Tibial nerve (tissue), 4 donors: ENCODE measurements at regions not wholly inside any gene's neighbourhood (a gene's known extent, or its start where the extent isn't known, plus 50 kb on each side); places are given as distances from the start of the nearest gene placed in this dataset.

Experiments used
- DNase-seq, 2 donors: peaks; one replicate each; pipeline ENCODE4 v3.0.0-alpha.2; 2019; ENCODE audit warnings: low spot score in 2 of 2
- H3K27ac ChIP-seq, 4 donors: fragments of 200-600 bp; sonication (generic) in 3 of 4; one replicate each; pipeline ENCODE4 v1.5.1; 2017 to 2019; ENCODE audit warnings: mild to moderate bottlenecking in 1 of 4
- H3K27me3 ChIP-seq, 2 donors: fragments of 200-600 bp; sonication (generic) in 1 of 2; one replicate each; pipeline versions ENCODE4 v1.5.1 to v1.6.0; 2017 to 2019
- H3K36me3 ChIP-seq, 3 donors: fragments of 200-600 bp; sonication (generic); one replicate each; pipeline ENCODE4 v1.5.1; 2018 to 2019
- H3K4me1 ChIP-seq, 4 donors: fragments of 200-600 bp; sonication (generic) in 3 of 4; one replicate each; pipeline ENCODE4 v1.5.1; 2017 to 2019
- H3K4me3 ChIP-seq, 4 donors: fragments of 200-600 bp; sonication (generic) in 3 of 4; one replicate each; pipeline ENCODE4 v1.5.1; 2017 to 2019; ENCODE audit warnings: mild to moderate bottlenecking in 1 of 4, moderate library complexity in 1 of 4
- H3K9me3 ChIP-seq, 4 donors: fragments of 200-600 bp; sonication (generic) in 3 of 4; one replicate each; pipeline ENCODE4 v1.5.1; 2017 to 2019
- EP300 ChIP-seq, 2 donors: sonication (generic); formaldehyde crosslinking; IDR thresholded peaks; one replicate each; pipeline ENCODE4 v1.6.1; 2017; ENCODE audit warnings: antibody characterized with exemption in 2 of 2, mild to moderate bottlenecking in 1 of 2
- POLR2A ChIP-seq, 2 donors: fragments of 450-650 bp; IDR thresholded peaks; one replicate each; pipeline ENCODE4 v1.6.1; 2017; ENCODE audit warnings: antibody characterized with exemption in 2 of 2, mild to moderate bottlenecking in 2 of 2, moderate library complexity in 2 of 2
- WGBS, 2 donors: methylation state at CpG; one replicate each; pipeline ENCODE4 v1.1.5; 2018; 5-methylcytosine and 5-hydroxymethylcytosine counted together
- TF ChIP-seq, protein P1 (sequence below), 5 experiments: fragments of 200-600 bp in 3 of 5; fragments of 450-650 bp in 2 of 5; sonication (generic) in 3 of 5; IDR thresholded peaks; one replicate each; pipeline ENCODE4 v1.5.1; 2016 to 2019; ENCODE audit warnings: antibody characterized with exemption in 5 of 5, mild to moderate bottlenecking in 3 of 5, moderate library complexity in 2 of 5

DNA sequence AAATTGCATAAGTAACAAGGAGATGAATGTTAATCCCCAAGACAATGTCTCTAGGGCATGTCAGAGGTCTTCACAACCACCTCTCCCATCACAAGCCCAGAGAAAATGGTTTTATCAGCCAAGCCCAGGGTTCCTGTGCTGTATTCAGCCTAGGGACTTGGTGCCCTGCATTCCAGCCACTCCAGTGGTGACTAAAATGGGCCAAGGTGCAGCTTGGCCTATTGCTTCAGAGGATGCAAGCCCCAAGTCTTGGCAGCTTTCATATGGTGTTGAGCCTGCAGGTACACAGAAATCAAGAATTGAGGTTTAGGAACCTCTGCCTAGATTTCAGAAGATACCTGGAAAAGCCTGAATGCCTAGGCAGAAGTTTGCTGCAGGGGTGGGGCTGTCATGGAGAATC is 1118.6 kb downstream of the PLA2G4A start:
- DNase-seq = no peak
- no peak overlapping the region for H3K4me3 ChIP-seq
- TF ChIP-seq POLR2A (IDR thresholded peaks at IDR 0.05) (no peak), EP300 (IDR thresholded peaks at IDR 0.05) (no peak)
- TF ChIP-seq, protein P1, sequence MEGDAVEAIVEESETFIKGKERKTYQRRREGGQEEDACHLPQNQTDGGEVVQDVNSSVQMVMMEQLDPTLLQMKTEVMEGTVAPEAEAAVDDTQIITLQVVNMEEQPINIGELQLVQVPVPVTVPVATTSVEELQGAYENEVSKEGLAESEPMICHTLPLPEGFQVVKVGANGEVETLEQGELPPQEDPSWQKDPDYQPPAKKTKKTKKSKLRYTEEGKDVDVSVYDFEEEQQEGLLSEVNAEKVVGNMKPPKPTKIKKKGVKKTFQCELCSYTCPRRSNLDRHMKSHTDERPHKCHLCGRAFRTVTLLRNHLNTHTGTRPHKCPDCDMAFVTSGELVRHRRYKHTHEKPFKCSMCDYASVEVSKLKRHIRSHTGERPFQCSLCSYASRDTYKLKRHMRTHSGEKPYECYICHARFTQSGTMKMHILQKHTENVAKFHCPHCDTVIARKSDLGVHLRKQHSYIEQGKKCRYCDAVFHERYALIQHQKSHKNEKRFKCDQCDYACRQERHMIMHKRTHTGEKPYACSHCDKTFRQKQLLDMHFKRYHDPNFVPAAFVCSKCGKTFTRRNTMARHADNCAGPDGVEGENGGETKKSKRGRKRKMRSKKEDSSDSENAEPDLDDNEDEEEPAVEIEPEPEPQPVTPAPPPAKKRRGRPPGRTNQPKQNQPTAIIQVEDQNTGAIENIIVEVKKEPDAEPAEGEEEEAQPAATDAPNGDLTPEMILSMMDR (IDR thresholded peaks at IDR 0.05) = no peak
- no peaks in the 10 kb centered on the region for H3K4me1 ChIP-seq
- H3K9me3 ChIP-seq = peaks cover 0 to 32% (median 2%) of the 10 kb centered on the region in 4 donors
- H3K27ac ChIP-seq = no peak overlapping the region
- H3K27me3 ChIP-seq = no peaks in the 10 kb centered on the region
- H3K36me3 ChIP-seq = no peaks in the 10 kb centered on the region

DNA sequence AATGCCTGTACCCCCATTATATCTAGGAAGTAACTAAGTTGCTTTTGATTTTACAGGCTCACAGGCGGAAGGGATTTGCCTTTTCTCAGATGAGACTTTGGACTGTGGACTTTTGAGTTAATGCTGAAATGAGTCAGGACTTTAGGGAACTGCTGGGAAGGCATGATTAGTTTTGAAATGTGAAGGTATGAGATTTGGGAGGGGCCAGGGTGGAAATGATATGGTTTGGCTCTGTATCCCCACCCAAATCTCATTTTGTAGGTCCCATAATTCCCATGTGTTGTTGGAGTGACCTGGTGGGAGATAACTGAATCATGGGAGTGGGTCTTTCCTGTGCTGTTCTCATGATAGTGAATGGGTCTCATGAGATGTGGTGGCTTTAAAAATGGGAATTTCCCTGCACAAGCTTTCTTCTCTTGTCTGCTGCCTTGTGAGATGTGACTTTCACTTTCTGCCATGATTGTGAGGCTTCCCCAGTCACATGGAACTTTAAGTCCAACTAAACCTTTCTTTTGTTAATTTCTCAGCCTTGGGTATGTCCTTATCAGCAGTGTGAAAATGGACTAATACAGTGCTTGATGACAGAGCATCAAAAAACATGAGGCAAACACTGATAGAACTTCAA is 1119.5 kb downstream of the PLA2G4A start:
- no peak for DNase-seq
- 83 to 89% methylated on average over 1 of the region's 1 CpG for WGBS, 2 donors

DNA sequence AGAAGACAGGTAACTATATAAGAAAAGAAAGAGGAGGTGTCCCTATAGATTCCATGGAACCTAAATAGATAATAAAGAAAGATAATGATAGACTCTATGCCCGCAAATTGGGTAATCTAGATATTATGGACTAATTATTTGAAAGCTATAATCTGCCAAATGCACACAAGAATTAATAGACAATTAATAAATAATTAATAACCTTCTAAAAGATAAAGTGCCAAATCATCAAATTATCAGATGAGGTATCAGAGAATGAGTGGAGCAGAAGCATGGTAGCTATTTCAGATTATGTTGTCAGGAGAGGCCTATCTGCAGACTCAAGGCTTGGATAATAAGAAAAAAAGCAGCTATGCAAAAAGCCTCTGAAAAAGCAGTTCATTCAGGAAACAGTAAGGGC is 1120.8 kb downstream of the PLA2G4A start:
- TF ChIP-seq, protein P1 (IDR thresholded peaks at IDR 0.05) = no peak
- TF ChIP-seq POLR2A (IDR thresholded peaks at IDR 0.05) = no peak
- no peak for TF ChIP-seq EP300 (IDR thresholded peaks at IDR 0.05)

More for the DNA sequence above, 1119.5 kb downstream of the PLA2G4A start:
- H3K9me3 ChIP-seq = peaks cover 0 to 37% (median 2%) of the 10 kb centered on the region in 4 donors
- H3K4me3 ChIP-seq = no peak overlapping the region
- H3K36me3 ChIP-seq = no peaks in the 10 kb centered on the region
- H3K4me1 ChIP-seq = no peaks in the 10 kb centered on the region
- H3K27ac ChIP-seq = no peak overlapping the region
- H3K27me3 ChIP-seq = no peaks in the 10 kb centered on the region
- no peak for TF ChIP-seq POLR2A (IDR thresholded peaks at IDR 0.05)
- TF ChIP-seq EP300 (IDR thresholded peaks at IDR 0.05) = no peak
- TF ChIP-seq, protein P1 (IDR thresholded peaks at IDR 0.05) = no peak

DNA sequence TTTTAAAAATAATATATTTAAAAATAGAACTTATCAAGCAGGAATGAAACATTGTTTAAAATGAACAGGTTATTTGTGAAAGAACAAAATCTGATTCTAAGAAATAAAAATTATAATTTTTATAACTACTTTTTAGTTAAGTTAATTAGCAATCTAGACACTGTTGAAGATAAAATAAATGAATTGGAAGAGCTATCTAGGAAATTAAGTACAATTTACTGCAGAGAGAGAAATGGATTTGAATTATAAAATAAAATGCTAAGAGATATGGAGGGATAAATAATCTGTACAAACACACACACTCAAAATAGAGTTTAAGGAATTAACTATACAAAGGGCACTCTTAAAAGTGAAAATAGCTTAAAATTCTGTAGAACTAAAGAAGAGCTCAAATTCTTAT is 1123.1 kb downstream of the PLA2G4A start:
- Histone ChIP-seq H3K27ac (no peak overlapping the region), H3K27me3 (no peaks in the 10 kb centered on the region), H3K36me3 (no peaks in the 10 kb centered on the region), H3K4me3 (no peak overlapping the region), H3K4me1 (no peaks in the 10 kb centered on the region), H3K9me3 (peaks cover 0 to 36% (median 0%) of the 10 kb centered on the region in 4 donors)
- DNase-seq = no peak
- TF ChIP-seq, protein P1 (IDR thresholded peaks at IDR 0.05) = no peak
- TF ChIP-seq EP300 (IDR thresholded peaks at IDR 0.05) (no peak), POLR2A (IDR thresholded peaks at IDR 0.05) (no peak)

More for the DNA sequence above, 1120.8 kb downstream of the PLA2G4A start:
- Histone ChIP-seq H3K4me3 (no peak overlapping the region), H3K36me3 (no peaks in the 10 kb centered on the region), H3K9me3 (peaks cover 0 to 43% (median 2%) of the 10 kb centered on the region in 4 donors), H3K27ac (no peak overlapping the region), H3K27me3 (no peaks in the 10 kb centered on the region), H3K4me1 (no peaks in the 10 kb centered on the region)
- DNase-seq = no peak
- 89% methylated on average over 1 of the region's 1 CpG for WGBS, 2 donors

DNA sequence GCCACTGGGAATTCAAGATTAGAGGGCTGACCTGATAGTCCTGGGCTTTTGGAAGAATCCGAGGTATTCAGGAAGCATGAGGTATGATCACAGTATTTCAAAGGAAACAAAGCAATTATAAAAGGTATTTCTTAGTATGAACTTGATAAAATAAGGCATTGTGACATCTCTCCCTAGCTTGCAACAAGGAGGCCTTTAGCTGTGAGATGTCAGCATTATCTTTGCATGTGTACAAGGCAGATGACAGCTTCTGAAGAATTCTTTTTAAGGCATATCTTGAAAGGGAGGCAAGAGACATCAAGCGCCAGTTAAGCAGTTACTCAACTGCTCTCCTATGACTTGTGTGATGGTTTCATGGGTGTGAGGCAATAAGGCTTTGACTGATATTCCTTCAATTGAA is 1123.7 kb downstream of the PLA2G4A start:
- no peak for DNase-seq
- Histone ChIP-seq H3K4me3 (no peak overlapping the region), H3K36me3 (no peaks in the 10 kb centered on the region), H3K9me3 (peaks cover 0 to 30% (median 0%) of the 10 kb centered on the region in 4 donors), H3K27ac (no peak overlapping the region), H3K4me1 (no peaks in the 10 kb centered on the region), H3K27me3 (no peaks in the 10 kb centered on the region)
- TF ChIP-seq POLR2A (IDR thresholded peaks at IDR 0.05) (no peak), EP300 (IDR thresholded peaks at IDR 0.05) (no peak)
- 92 to 94% methylated on average over 2 of the region's 2 CpGs for WGBS, 2 donors
